ENCODE measurements at regions not wholly inside any gene's neighbourhood (a gene's known extent, or its start where the extent isn't known, plus 50 kb on each side); places are given as distances from the start of the nearest gene placed in this dataset.

GRCh38 chr15:37166402-37166801 is 66.1 kb upstream of the MEIS2 start (continued):
- TF ChIP-seq, protein P1, sequence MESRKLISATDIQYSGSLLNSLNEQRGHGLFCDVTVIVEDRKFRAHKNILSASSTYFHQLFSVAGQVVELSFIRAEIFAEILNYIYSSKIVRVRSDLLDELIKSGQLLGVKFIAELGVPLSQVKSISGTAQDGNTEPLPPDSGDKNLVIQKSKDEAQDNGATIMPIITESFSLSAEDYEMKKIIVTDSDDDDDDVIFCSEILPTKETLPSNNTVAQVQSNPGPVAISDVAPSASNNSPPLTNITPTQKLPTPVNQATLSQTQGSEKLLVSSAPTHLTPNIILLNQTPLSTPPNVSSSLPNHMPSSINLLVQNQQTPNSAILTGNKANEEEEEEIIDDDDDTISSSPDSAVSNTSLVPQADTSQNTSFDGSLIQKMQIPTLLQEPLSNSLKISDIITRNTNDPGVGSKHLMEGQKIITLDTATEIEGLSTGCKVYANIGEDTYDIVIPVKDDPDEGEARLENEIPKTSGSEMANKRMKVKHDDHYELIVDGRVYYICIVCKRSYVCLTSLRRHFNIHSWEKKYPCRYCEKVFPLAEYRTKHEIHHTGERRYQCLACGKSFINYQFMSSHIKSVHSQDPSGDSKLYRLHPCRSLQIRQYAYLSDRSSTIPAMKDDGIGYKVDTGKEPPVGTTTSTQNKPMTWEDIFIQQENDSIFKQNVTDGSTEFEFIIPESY (IDR thresholded peaks at IDR 0.05; ENCODE audit: borderline replicate concordance, low read depth) = no peak
- TF ChIP-seq YY1 (IDR thresholded peaks at IDR 0.05; ENCODE audit: low read depth) = no peak
- TF ChIP-seq FOSL2 (IDR thresholded peaks at IDR 0.05; ENCODE audit: borderline replicate concordance, low read depth) = no peak

- no peaks in the 10 kb centered on the region for H3K9me3 ChIP-seq
- no peak overlapping the region for H3K4me3 ChIP-seq (ENCODE audit: low read depth in 2 of 2, low read length in 1 of 2)
- CTCF ChIA-PET = no interaction called here
- no peak overlapping the region for H2AFZ ChIP-seq (ENCODE audit: low read depth)
- no peaks in the 10 kb centered on the region for H3K9me2 ChIP-seq
- no peak for DNase-seq
- H3K79me2 ChIP-seq (ENCODE audit: insufficient read depth) = no peaks in the 10 kb centered on the region
- 66% methylated on average over 1 of the region's 1 CpG for WGBS (ENCODE audit: low lambda C conversion rate)
- no peak overlapping the region for H3K9ac ChIP-seq
- no peak overlapping the region for H3K4me2 ChIP-seq
- no peaks in the 10 kb centered on the region for H3F3A ChIP-seq (replicated peaks; ENCODE audit: insufficient read depth)
- no peak overlapping the region for H3K27ac ChIP-seq (ENCODE audit: low read depth in 2 of 2, low read length in 1 of 2)
- no peaks in the 10 kb centered on the region for H3K4me1 ChIP-seq (ENCODE audit: control insufficient read depth in 1 of 2, insufficient read depth in 2 of 2, low read depth in 1 of 2, low read length in 1 of 2)
- H4K20me1 ChIP-seq (ENCODE audit: insufficient read depth) = no peaks in the 10 kb centered on the region
- POLR2A ChIA-PET = no interaction called here
- TF ChIP-seq YY1 (IDR thresholded peaks at IDR 0.05; ENCODE audit: low read depth) = no peak
- no peaks in the 10 kb centered on the region for H3K27me3 ChIP-seq (ENCODE audit: insufficient read depth)
- H3K36me3 ChIP-seq (replicated peaks in 1 of 2; ENCODE audit: control insufficient read depth in 1 of 2, insufficient read depth in 2 of 2, low read length in 1 of 2) = no peaks in the 10 kb centered on the region
Observed at GRCh38 chr15:37181339-37181738, 81.0 kb upstream of the MEIS2 start.

DNA sequence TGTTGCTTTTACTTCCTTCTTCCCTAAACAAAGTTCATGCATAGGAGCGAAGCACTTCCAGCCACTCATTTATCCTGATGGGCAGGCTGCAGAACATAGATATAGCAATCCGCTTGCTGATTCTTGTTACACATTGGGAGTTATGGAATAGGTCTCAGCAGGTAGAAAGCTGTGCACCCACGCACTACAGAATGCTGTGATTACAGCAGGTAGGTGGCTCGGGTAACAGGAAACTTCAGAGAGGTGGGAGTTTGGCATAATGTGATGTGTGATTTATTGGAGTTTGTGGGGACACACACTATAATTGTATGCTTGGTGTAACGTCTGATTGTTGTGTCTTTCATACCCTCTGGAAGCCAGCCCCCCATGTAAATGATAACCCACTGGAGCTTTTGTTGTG is 99.2 kb upstream of the MEIS2 start:
- POLR2A ChIA-PET = no interaction called here
- Histone ChIP-seq H3K9me3 (no peaks in the 10 kb centered on the region), H2AFZ (ENCODE audit: low read depth) (no peak overlapping the region), H3K79me2 (ENCODE audit: insufficient read depth) (no peaks in the 10 kb centered on the region), H3K9ac (no peak overlapping the region), H3K27ac (ENCODE audit: low read depth in 2 of 2, low read length in 1 of 2) (no peak overlapping the region), H3K4me3 (ENCODE audit: low read depth in 2 of 2, low read length in 1 of 2) (no peak overlapping the region), H3K4me2 (no peak overlapping the region), H3F3A (replicated peaks; ENCODE audit: insufficient read depth) (no peaks in the 10 kb centered on the region), H3K36me3 (replicated peaks in 1 of 2; ENCODE audit: control insufficient read depth in 1 of 2, insufficient read depth in 2 of 2, low read length in 1 of 2) (no peaks in the 10 kb centered on the region), H3K9me2 (no peaks in the 10 kb centered on the region), H3K4me1 (ENCODE audit: control insufficient read depth in 1 of 2, insufficient read depth in 2 of 2, low read depth in 1 of 2, low read length in 1 of 2) (no peaks in the 10 kb centered on the region; a peak in 1 of 4 replicates), H3K27me3 (ENCODE audit: insufficient read depth) (no peaks in the 10 kb centered on the region), H4K20me1 (ENCODE audit: insufficient read depth) (no peaks in the 10 kb centered on the region)
- 70% methylated on average over 5 of the region's 5 CpGs for WGBS (ENCODE audit: low lambda C conversion rate)
- CTCF ChIA-PET = interaction anchor here (0.6 kb wide), 1 partner anchor 66 kb away, joined by 3 read pairs; no protein-coding TSS in a partner anchor
- DNase-seq = no peak
- TF ChIP-seq PBX3 (IDR thresholded peaks at IDR 0.05) = no peak
- TF ChIP-seq FOXM1 (IDR thresholded peaks at IDR 0.05; ENCODE audit: low read depth) = no peak
- TF ChIP-seq TCF12 (IDR thresholded peaks at IDR 0.05) = no peak
- TF ChIP-seq RCOR1 (IDR thresholded peaks at IDR 0.05; ENCODE audit: low read length) = no peak
- TF ChIP-seq MAX (IDR thresholded peaks at IDR 0.05; ENCODE audit: low read depth) = no peak
- no peak for TF ChIP-seq YY1 (IDR thresholded peaks at IDR 0.05; ENCODE audit: low read depth)
- no peak for TF ChIP-seq SMC3 (IDR thresholded peaks at IDR 0.05; ENCODE audit: low read depth, low read length)
- TF ChIP-seq, protein P2, sequence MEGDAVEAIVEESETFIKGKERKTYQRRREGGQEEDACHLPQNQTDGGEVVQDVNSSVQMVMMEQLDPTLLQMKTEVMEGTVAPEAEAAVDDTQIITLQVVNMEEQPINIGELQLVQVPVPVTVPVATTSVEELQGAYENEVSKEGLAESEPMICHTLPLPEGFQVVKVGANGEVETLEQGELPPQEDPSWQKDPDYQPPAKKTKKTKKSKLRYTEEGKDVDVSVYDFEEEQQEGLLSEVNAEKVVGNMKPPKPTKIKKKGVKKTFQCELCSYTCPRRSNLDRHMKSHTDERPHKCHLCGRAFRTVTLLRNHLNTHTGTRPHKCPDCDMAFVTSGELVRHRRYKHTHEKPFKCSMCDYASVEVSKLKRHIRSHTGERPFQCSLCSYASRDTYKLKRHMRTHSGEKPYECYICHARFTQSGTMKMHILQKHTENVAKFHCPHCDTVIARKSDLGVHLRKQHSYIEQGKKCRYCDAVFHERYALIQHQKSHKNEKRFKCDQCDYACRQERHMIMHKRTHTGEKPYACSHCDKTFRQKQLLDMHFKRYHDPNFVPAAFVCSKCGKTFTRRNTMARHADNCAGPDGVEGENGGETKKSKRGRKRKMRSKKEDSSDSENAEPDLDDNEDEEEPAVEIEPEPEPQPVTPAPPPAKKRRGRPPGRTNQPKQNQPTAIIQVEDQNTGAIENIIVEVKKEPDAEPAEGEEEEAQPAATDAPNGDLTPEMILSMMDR (IDR thresholded peaks at IDR 0.05) = no peak
- TF ChIP-seq RAD21 (IDR thresholded peaks at IDR 0.05; ENCODE audit: low read length) = no peak
- no peak for TF ChIP-seq FOSL2 (IDR thresholded peaks at IDR 0.05; ENCODE audit: borderline replicate concordance, low read depth)
- TF ChIP-seq TAF1 (IDR thresholded peaks at IDR 0.05; ENCODE audit: borderline replicate concordance, low read depth, low read length) = no peak
- TF ChIP-seq USF2 (IDR thresholded peaks at IDR 0.05; ENCODE audit: borderline replicate concordance, low read depth, low read length) = no peak
- no peak for TF ChIP-seq NFIC (IDR thresholded peaks at IDR 0.05; ENCODE audit: borderline replicate concordance)
- TF ChIP-seq NRF1 (IDR thresholded peaks at IDR 0.05; ENCODE audit: low read depth, low read length) = no peak

All from SK-N-SH (cell line).